ENCODE measurements at regions not wholly inside any gene's neighbourhood (a gene's known extent, or its start where the extent isn't known, plus 50 kb on each side); places are given as distances from the start of the nearest gene placed in this dataset.

DNA sequence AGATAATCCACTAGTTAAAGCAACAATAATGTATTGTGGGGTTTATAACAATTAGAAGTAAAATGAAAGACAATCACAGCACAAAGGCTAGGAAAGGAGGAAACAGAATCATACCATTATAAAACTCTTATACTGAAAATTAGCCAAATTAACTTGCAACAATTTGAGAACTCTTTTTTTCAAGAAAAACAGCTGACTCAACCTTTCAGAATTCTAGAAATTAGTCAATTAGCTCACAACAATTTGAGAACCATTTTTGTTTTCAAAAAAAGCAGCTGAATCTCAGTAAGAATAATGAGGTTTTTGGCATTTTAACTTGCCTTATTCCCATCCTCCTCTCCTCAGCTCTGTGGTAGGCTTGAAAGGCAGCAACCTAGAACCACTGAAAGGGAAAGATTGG lies 269.9 kb downstream of the NPR3 start:
- TF ChIP-seq CTCF (IDR thresholded peaks at IDR 0.05): no peak
- no peak for TF ChIP-seq POLR2A (IDR thresholded peaks at IDR 0.05)

Data from uterus (tissue), 2 donors.